COLO668 (cell line): ENCODE measurements at regions not wholly inside any gene's neighbourhood (a gene's known extent, or its start where the extent isn't known, plus 50 kb on each side); places are given as distances from the start of the nearest gene placed in this dataset.

Experiments
- DNase-seq: peaks from one replicate; lab custom pipeline; 2025; ENCODE audit not compliant: unreplicated experiment; lab: John Stamatoyannopoulos, UW

- DNase-seq = no peak
Observed at GRCh38 chr6:8277769-8278168, 157.6 kb downstream of the SLC35B3 start.

- no peak for DNase-seq
Observed at GRCh38 chr6:8276148-8276547, 159.2 kb downstream of the SLC35B3 start.

GRCh38 chr6:8275667-8276066 is 159.7 kb downstream of the SLC35B3 start:
- no peak for DNase-seq

GRCh38 chr6:8274226-8274625 is 161.1 kb downstream of the SLC35B3 start:
- no peak for DNase-seq

- DNase-seq = no peak
Observed at GRCh38 chr6:8269872-8270454, 165.4 kb downstream of the SLC35B3 start.

GRCh38 chr6:8269094-8269493 is 166.3 kb downstream of the SLC35B3 start:
- no peak for DNase-seq

GRCh38 chr6:8268606-8269005 is 166.3 kb upstream of the EEF1E1 start:
- DNase-seq = no peak

- DNase-seq = no peak
Observed at GRCh38 chr6:8268156-8268555, 165.8 kb upstream of the EEF1E1 start.

GRCh38 chr6:8260610-8261009 is 158.3 kb upstream of the EEF1E1 start:
- DNase-seq = no peak

- no peak for DNase-seq
Observed at GRCh38 chr6:8246403-8246802, 144.1 kb upstream of the EEF1E1 start.

- no peak for DNase-seq
Observed at GRCh38 chr6:8245726-8246125, 143.4 kb upstream of the EEF1E1 start.

GRCh38 chr6:8243475-8243874 is 141.1 kb upstream of the EEF1E1 start:
- no peak for DNase-seq

- DNase-seq = no peak
Observed at GRCh38 chr6:8242885-8243284, 140.5 kb upstream of the EEF1E1 start.

- no peak for DNase-seq
Observed at GRCh38 chr6:8240301-8240700, 138.0 kb upstream of the EEF1E1 start.

- no peak for DNase-seq
Observed at GRCh38 chr6:8238773-8239683, 136.7 kb upstream of the EEF1E1 start.

- DNase-seq = no peak
Observed at GRCh38 chr6:8237668-8238067, 135.3 kb upstream of the EEF1E1 start.

GRCh38 chr6:8236956-8237355 is 134.6 kb upstream of the EEF1E1 start:
- no peak for DNase-seq

- DNase-seq = no peak
Observed at GRCh38 chr6:8234321-8234720, 132.0 kb upstream of the EEF1E1 start.

GRCh38 chr6:8231956-8232355 is 129.6 kb upstream of the EEF1E1 start:
- DNase-seq = no peak

- no peak for DNase-seq
Observed at GRCh38 chr6:8229915-8230756, 127.8 kb upstream of the EEF1E1 start.

GRCh38 chr6:8225113-8225512 is 122.8 kb upstream of the EEF1E1 start:
- DNase-seq = no peak

- no peak for DNase-seq
Observed at GRCh38 chr6:8223678-8224077, 121.3 kb upstream of the EEF1E1 start.
